ENCODE measurements at regions not wholly inside any gene's neighbourhood (a gene's known extent, or its start where the extent isn't known, plus 50 kb on each side); places are given as distances from the start of the nearest gene placed in this dataset.

DNA sequence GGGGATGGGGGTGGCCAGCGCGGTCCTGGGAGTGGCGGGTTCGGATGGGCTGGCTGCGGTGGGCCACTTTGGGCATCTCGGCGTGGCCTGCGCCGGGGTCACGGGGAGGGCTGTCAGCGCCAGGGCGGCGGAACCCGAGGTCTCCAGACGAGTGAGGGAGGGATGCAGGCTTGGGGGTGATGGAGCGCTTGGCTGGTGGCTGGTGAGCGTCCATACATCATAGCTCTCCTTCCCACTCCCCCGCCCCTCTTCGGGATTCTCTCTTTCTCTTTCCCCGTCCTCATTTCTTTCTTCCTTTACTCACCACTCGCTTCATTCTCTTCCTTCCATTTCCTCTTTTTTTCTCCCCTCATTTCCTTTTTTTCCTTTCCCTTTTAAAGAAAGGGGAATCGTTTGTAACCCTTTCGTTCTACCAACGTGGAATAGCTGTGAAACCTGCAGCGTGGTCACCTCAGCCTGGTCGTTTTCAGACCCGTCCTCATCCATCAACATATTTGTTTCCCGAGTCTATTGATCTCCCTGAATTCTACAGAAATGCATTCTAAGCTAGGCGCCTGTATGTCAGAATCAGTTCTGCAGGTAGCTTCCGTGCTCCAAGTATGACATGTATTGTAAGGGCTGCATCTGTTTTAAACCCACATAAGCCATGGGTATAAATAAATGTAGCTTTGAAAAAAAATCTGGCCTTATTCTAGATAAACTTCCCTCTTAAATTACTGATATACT, 260.3 kb upstream of the E2F7 start:
- TF ChIP-seq POLR2AphosphoS5 (IDR thresholded peaks at IDR 0.05; ENCODE audit: low read depth, low read length) (no peak), POLR2A (IDR thresholded peaks at IDR 0.05; ENCODE audit: low read depth, low read length) (no peak), PAX5 (IDR thresholded peaks at IDR 0.05; ENCODE audit: insufficient read depth, low read length, severe bottlenecking) (no peak), TAF1 (IDR thresholded peaks at IDR 0.05; ENCODE audit: low read depth, low read length) (no peak), POU2F2 (IDR thresholded peaks at IDR 0.05; ENCODE audit: low read depth, low read length) (no peak), SPI1 (IDR thresholded peaks at IDR 0.05; ENCODE audit: low read depth, low read length) (no peak)
